Neural progenitor cell (in vitro differentiated cells): ENCODE measurements at regions not wholly inside any gene's neighbourhood (a gene's known extent, or its start where the extent isn't known, plus 50 kb on each side); places are given as distances from the start of the nearest gene placed in this dataset.
"Not testable (repeated sequence)": the region's sequence is repeated elsewhere in the genome, so short reads cannot be mapped to it uniquely, and the experiment has no call there.

ENCODE experiments used
- DNase-seq: peaks from one replicate; pipeline ENCODE4 v3.0.0-alpha.2; 2016; ENCODE audit warnings: low spot score
- H2AFZ ChIP-seq: fragments of 200-600 bp; sonication (generic); replicated peaks from 2 replicates; pipeline ENCODE4 v1.6.1; 2016; ENCODE audit warnings: antibody characterized with exemption
- H3F3A ChIP-seq: fragments of 200-600 bp; sonication (generic); 2 replicates; pipeline ENCODE4 v1.6.1; 2016; ENCODE audit warnings: antibody characterized with exemption, low read depth
- H3K27ac ChIP-seq: fragments of 200-600 bp; sonication (generic); 2 replicates; pipeline ENCODE4 v1.5.1; 2016; ENCODE audit warnings: mild to moderate bottlenecking
- H3K27me3 ChIP-seq: fragments of 200-600 bp; sonication (generic); 2 replicates; pipeline ENCODE4 v1.6.1; 2016; ENCODE audit warnings: mild to moderate bottlenecking, moderate library complexity
- H3K36me3 ChIP-seq: fragments of 200-600 bp; sonication (generic); 2 replicates; pipeline ENCODE4 v1.5.1; 2016
- H3K4me1 ChIP-seq: fragments of 200-600 bp; sonication (generic); 2 replicates; pipeline ENCODE4 v1.6.1; 2016; ENCODE audit warnings: mixed run types
- H3K4me2 ChIP-seq: fragments of 200-600 bp; sonication (generic); 2 replicates; pipeline ENCODE4 v1.6.1; 2016
- H3K4me3 ChIP-seq: fragments of 200-600 bp; sonication (generic); 2 replicates; pipeline ENCODE4 v1.5.1; 2016
- H3K79me2 ChIP-seq: fragments of 200-600 bp; sonication (generic); 2 replicates; pipeline ENCODE4 v1.6.1; 2016; ENCODE audit warnings: low read depth
- H3K9ac ChIP-seq: fragments of 200-600 bp; sonication (generic); 2 replicates; pipeline ENCODE4 v1.6.1; 2016
- H3K9me3 ChIP-seq: fragments of 200-600 bp; sonication (generic); 2 replicates; pipeline ENCODE4 v1.5.1; 2016; ENCODE audit warnings: low read depth
- H4K20me1 ChIP-seq: fragments of 200-600 bp; sonication (generic); 2 replicates; pipeline ENCODE4 v1.6.1; 2016; ENCODE audit warnings: low read depth
- H3K27ac Mint-ChIP-seq: 3 replicates; pipeline ENCODE4 v1.8.0; 2021; ENCODE audit warnings: mixed read lengths
- H3K27me3 Mint-ChIP-seq: 2 replicates; pipeline ENCODE4 v1.8.0; 2022; ENCODE audit warnings: low read depth, mild to moderate bottlenecking, inconsistent platforms, moderate library complexity, mixed read lengths; ENCODE audit not compliant: insufficient read depth
- H3K36me3 Mint-ChIP-seq: 3 replicates; pipeline ENCODE4 v1.8.0; 2021; ENCODE audit warnings: mixed read lengths
- H3K4me1 Mint-ChIP-seq: 3 replicates; pipeline ENCODE4 v1.8.0; 2021; ENCODE audit warnings: mixed read lengths
- H3K4me3 Mint-ChIP-seq: 3 replicates; pipeline ENCODE4 v1.8.0; 2021; ENCODE audit warnings: mild to moderate bottlenecking, moderate library complexity, mixed read lengths
- H3K9me3 Mint-ChIP-seq: 3 replicates; pipeline ENCODE4 v1.8.0; 2020; ENCODE audit warnings: mixed read lengths
- EZH2 ChIP-seq: fragments of 200-600 bp; sonication (generic); IDR thresholded peaks from 2 replicates; pipeline ENCODE4 v1.6.1; 2017; ENCODE audit warnings: antibody characterized with exemption, mild to moderate bottlenecking, moderate library complexity
- EZH2phosphoT487 ChIP-seq: fragments of 200-600 bp; sonication (generic); IDR thresholded peaks from 2 replicates; pipeline ENCODE4 v1.6.1; 2017; ENCODE audit warnings: antibody characterized with exemption
- TF ChIP-seq, protein P1 (sequence below): fragments of 200-600 bp; sonication (generic); IDR thresholded peaks from 2 replicates; pipeline ENCODE4 v1.5.1; 2017; ENCODE audit warnings: antibody characterized with exemption, mild to moderate bottlenecking

DNA sequence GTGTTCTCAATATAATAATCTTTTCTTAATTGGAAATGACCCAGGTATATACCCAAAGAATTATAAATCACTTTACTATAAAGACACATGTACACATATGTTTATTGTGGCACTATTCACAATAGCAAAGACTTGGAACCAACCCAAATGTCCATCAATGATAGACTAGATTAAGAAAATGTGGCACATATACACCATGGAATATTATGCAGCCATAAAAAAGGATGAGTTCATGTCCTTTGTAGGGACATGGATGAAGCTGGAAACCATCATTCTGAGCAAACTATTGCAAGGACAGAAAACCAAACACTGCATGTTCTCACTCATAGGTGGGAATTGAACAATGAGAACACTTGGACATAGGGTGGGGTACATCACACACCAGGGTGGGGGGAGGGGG is 56.8 kb downstream of the SCGB2B2 start:
- peaks cover 19% of the 10 kb centered on the region for H3K9me3 Mint-ChIP-seq
- H2AFZ ChIP-seq, H3K36me3 Mint-ChIP-seq, H3K36me3 ChIP-seq, H3K4me1 ChIP-seq, H3K4me3 Mint-ChIP-seq, H3F3A ChIP-seq, H3K4me1 Mint-ChIP-seq, H4K20me1 ChIP-seq, H3K4me3 ChIP-seq, H3K4me2 ChIP-seq, H3K79me2 ChIP-seq, H3K27ac Mint-ChIP-seq, H3K9me3 ChIP-seq, H3K27ac ChIP-seq, H3K27me3 Mint-ChIP-seq, DNase-seq, H3K27me3 ChIP-seq, H3K9ac ChIP-seq: not testable (repeated sequence)

- no peak overlapping the region for H3K4me2 ChIP-seq
- no peaks in the 10 kb centered on the region for H3F3A ChIP-seq
- H3K9me3 ChIP-seq: peaks cover 16% of the 10 kb centered on the region
- TF ChIP-seq, protein P1, sequence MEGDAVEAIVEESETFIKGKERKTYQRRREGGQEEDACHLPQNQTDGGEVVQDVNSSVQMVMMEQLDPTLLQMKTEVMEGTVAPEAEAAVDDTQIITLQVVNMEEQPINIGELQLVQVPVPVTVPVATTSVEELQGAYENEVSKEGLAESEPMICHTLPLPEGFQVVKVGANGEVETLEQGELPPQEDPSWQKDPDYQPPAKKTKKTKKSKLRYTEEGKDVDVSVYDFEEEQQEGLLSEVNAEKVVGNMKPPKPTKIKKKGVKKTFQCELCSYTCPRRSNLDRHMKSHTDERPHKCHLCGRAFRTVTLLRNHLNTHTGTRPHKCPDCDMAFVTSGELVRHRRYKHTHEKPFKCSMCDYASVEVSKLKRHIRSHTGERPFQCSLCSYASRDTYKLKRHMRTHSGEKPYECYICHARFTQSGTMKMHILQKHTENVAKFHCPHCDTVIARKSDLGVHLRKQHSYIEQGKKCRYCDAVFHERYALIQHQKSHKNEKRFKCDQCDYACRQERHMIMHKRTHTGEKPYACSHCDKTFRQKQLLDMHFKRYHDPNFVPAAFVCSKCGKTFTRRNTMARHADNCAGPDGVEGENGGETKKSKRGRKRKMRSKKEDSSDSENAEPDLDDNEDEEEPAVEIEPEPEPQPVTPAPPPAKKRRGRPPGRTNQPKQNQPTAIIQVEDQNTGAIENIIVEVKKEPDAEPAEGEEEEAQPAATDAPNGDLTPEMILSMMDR: no peak
- TF ChIP-seq EZH2phosphoT487: no peak
- no peak for TF ChIP-seq EZH2
- no peak overlapping the region for H3K27ac ChIP-seq
- peaks cover 25% of the 10 kb centered on the region for H3K9me3 Mint-ChIP-seq
- DNase-seq: no peak
- no peak overlapping the region for H3K4me3 ChIP-seq
- no peaks in the 10 kb centered on the region for H3K36me3 Mint-ChIP-seq
- H4K20me1 ChIP-seq: no peaks in the 10 kb centered on the region
- H3K27me3 ChIP-seq: no peaks in the 10 kb centered on the region
- no peaks in the 10 kb centered on the region for H3K79me2 ChIP-seq
- no peaks in the 10 kb centered on the region for H3K27me3 Mint-ChIP-seq
- no peak overlapping the region for H3K4me3 Mint-ChIP-seq
- H3K4me1 Mint-ChIP-seq: no peaks in the 10 kb centered on the region
- no peaks in the 10 kb centered on the region for H3K36me3 ChIP-seq
- H3K27ac Mint-ChIP-seq: no peak overlapping the region
- no peaks in the 10 kb centered on the region for H3K4me1 ChIP-seq
- H3K9ac ChIP-seq: no peak overlapping the region
- H2AFZ ChIP-seq: no peak overlapping the region
Measured at GRCh38 chr19:34618410-34618809, 58.5 kb downstream of the SCGB2B2 start.

DNA sequence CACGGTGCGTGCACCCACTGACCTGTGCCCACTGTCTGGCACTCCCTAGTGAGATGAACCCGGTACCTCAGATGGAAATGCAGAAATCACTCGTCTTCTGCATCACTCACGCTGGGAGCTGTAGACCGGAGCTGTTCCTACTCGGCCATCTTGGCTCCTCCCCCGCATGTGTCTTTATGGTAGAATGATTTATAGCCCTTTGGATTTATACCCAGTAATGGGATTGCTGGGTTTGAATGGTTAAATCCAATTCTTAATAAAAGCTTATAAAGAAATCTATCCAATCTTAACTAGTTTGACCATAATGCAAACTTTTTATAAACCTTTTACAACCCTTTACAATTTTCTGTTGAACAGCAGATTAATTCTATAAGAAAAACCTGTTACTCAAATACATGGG is 59.0 kb downstream of the SCGB2B2 start:
- not testable (repeated sequence) for H3K36me3 Mint-ChIP-seq, H3K27ac Mint-ChIP-seq, H4K20me1 ChIP-seq, DNase-seq, H3F3A ChIP-seq, H3K4me3 Mint-ChIP-seq, H3K4me2 ChIP-seq, H3K27ac ChIP-seq, H3K9ac ChIP-seq, H3K4me1 Mint-ChIP-seq, H2AFZ ChIP-seq, H3K4me1 ChIP-seq, H3K27me3 ChIP-seq, H3K36me3 ChIP-seq, H3K79me2 ChIP-seq, H3K4me3 ChIP-seq, H3K27me3 Mint-ChIP-seq
- H3K9me3 Mint-ChIP-seq: peaks cover 28% of the 10 kb centered on the region
- H3K9me3 ChIP-seq: peaks cover 16% of the 10 kb centered on the region

DNA sequence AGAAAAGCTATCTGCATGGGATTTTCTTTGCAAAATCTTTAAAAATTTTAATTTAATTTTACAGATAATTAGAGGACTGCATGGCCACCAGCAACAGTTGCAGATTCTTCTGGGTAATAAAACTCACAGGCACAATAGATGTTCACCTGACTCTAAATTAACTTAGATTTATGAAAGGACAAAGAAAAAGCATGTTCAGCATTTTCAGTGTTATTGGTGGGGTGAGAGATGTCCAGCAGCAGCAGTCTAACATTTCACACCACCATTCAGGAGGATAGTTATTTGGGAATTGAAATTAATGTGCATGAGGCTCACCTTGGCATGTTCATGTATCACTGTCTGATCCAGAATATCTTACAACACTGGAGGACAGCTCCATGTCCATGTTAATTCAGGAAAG is 74.0 kb downstream of the SCGB2B2 start:
- Histone ChIP-seq H3K9ac (no peak overlapping the region), H3K4me1 (no peaks in the 10 kb centered on the region), H2AFZ (no peak overlapping the region), H3F3A (no peaks in the 10 kb centered on the region), H3K4me2 (no peak overlapping the region), H4K20me1 (no peaks in the 10 kb centered on the region), H3K79me2 (no peaks in the 10 kb centered on the region), H3K4me3 (no peak overlapping the region), H3K9me3 (no peaks in the 10 kb centered on the region), H3K27me3 (no peaks in the 10 kb centered on the region), H3K27ac (no peak overlapping the region), H3K36me3 (peaks cover 3% of the 10 kb centered on the region)
- no peak for DNase-seq
- peaks cover 4% of the 10 kb centered on the region for H3K9me3 Mint-ChIP-seq
- H3K36me3 Mint-ChIP-seq: no peaks in the 10 kb centered on the region
- H3K4me1 Mint-ChIP-seq: no peaks in the 10 kb centered on the region
- no peak overlapping the region for H3K27ac Mint-ChIP-seq
- H3K4me3 Mint-ChIP-seq: no peak overlapping the region
- peaks cover 7% of the 10 kb centered on the region for H3K27me3 Mint-ChIP-seq
- no peak for TF ChIP-seq EZH2phosphoT487
- TF ChIP-seq, protein P1: no peak
- no peak for TF ChIP-seq EZH2
